H1 (cell line): ENCODE measurements at regions not wholly inside any gene's neighbourhood (a gene's known extent, or its start where the extent isn't known, plus 50 kb on each side); places are given as distances from the start of the nearest gene placed in this dataset.

ENCODE experiments used
- CTCF ChIA-PET: fragments of 300-600 bp; sonication (Branson Sonifier 250); formaldehyde crosslinking; loops from one replicate; lab custom pipeline; 2021; ENCODE audit not compliant: partially characterized antibody; lab: Charles Lee
- POLR2A ChIA-PET: fragments of 300-600 bp; sonication (Branson Sonifier 250); formaldehyde crosslinking; loops from one replicate; lab custom pipeline; 2021; ENCODE audit warnings: inconsistent platforms; ENCODE audit not compliant: partially characterized antibody; lab: Charles Lee
- DNase-seq, 2 experiments: peaks; one replicate each; pipeline versions ENCODE4 v3.0.0 to v3.0.0-alpha.2; 2010 to 2022; ENCODE audit warnings: low spot score in 2 of 2, low read depth in 1 of 2, mixed read lengths in 1 of 2
- FAIRE-seq: peaks from 2 replicates; lab custom pipeline; 2011; peaks lifted over from hg19 to GRCh38; lab: Jason Lieb, UNC
- H2AFZ ChIP-seq: 2 replicates; pipeline ENCODE4 v1.8.1; 2012; ENCODE audit warnings: low read length, inconsistent platforms
- H2AK5ac ChIP-seq: 2 replicates; pipeline ENCODE4 v1.6.1; 2013; ENCODE audit warnings: low read depth, low read length
- H2BK120ac ChIP-seq: replicated peaks from 2 replicates; pipeline ENCODE3; 2013; ENCODE audit warnings: low read depth, low read length, inconsistent platforms
- H2BK12ac ChIP-seq: 2 replicates; pipeline ENCODE4 v1.6.1; 2013; ENCODE audit warnings: low read depth, low read length
- H2BK15ac ChIP-seq: 2 replicates; pipeline ENCODE4 v1.6.1; 2013; ENCODE audit warnings: low read length
- H2BK20ac ChIP-seq: 2 replicates; pipeline ENCODE4 v1.6.1; 2013; ENCODE audit warnings: low read length
- H2BK5ac ChIP-seq: 2 replicates; pipeline ENCODE4 v1.6.1; 2013; ENCODE audit warnings: low read depth, low read length
- H3K14ac ChIP-seq: 2 replicates; pipeline ENCODE4 v1.6.1; 2013; ENCODE audit warnings: inconsistent platforms; ENCODE audit not compliant: insufficient read length
- H3K18ac ChIP-seq: 2 replicates; pipeline ENCODE4 v1.6.1; 2013; ENCODE audit warnings: low read length; ENCODE audit errors: extremely low read depth
- H3K23ac ChIP-seq: 2 replicates; pipeline ENCODE4 v1.6.1; 2013; ENCODE audit warnings: inconsistent platforms; ENCODE audit not compliant: insufficient read length
- H3K23me2 ChIP-seq: 2 replicates; pipeline ENCODE4 v1.6.1; 2013; ENCODE audit warnings: low read depth, low read length
- H3K27ac ChIP-seq: 2 replicates; pipeline ENCODE4 v1.6.1; 2011; ENCODE audit warnings: low read depth, low read length, inconsistent platforms
- H3K27me3 ChIP-seq, 4 experiments: replicated peaks in 1 of 4; 1 replicate in 1 of 4; 2 replicates in 3 of 4; pipeline versions ENCODE4 v1.6.1 to v1.8.1; 2011 to 2013; ENCODE audit warnings: low read length in 3 of 4, mild to moderate bottlenecking in 3 of 4, inconsistent platforms in 2 of 4, mixed read lengths in 2 of 4, moderate library complexity in 1 of 4; ENCODE audit not compliant: control insufficient read depth in 3 of 4, insufficient read depth in 3 of 4; ENCODE audit errors: extremely low read depth in 1 of 4
- H3K36me3 ChIP-seq, 4 experiments: 2 replicates each; pipeline versions ENCODE4 v1.6.1 to v1.8.1; 2011 to 2013; ENCODE audit warnings: mild to moderate bottlenecking in 4 of 4, low read length in 3 of 4, moderate library complexity in 2 of 4, control low read depth in 1 of 4, inconsistent platforms in 1 of 4; ENCODE audit not compliant: insufficient read depth in 4 of 4, control insufficient read depth in 2 of 4
- H3K4ac ChIP-seq: replicated peaks from 2 replicates; pipeline ENCODE3; 2013; ENCODE audit warnings: low read length, low read depth, mixed read lengths, inconsistent platforms; ENCODE audit not compliant: insufficient read length
- H3K4me1 ChIP-seq, 4 experiments: replicated peaks in 1 of 4; 1 replicate in 1 of 4; 2 replicates in 3 of 4; pipeline versions ENCODE4 v1.6.1 to v1.8.1; 2011 to 2013; ENCODE audit warnings: low read length in 3 of 4, inconsistent platforms in 2 of 4, mixed read lengths in 1 of 4; ENCODE audit not compliant: insufficient read depth in 4 of 4, control insufficient read depth in 3 of 4
- H3K4me2 ChIP-seq, 2 experiments: 2 replicates each; pipeline versions ENCODE4 v1.6.1 to v1.8.1; 2011 to 2013; ENCODE audit warnings: low read depth in 2 of 2, low read length in 2 of 2, control low read depth in 1 of 2, inconsistent platforms in 1 of 2, mild to moderate bottlenecking in 1 of 2; ENCODE audit not compliant: insufficient read depth in 1 of 2
- H3K4me3 ChIP-seq, 4 experiments: fragments of 200-600, 300-600 bp in 1 of 4; sonication (generic), shearing (Covaris generic), sonication (Bioruptor Twin) in 1 of 4; 2 replicates each; pipeline versions ENCODE4 v1.5.1 to v1.8.1; 2011 to 2016; ENCODE audit warnings: low read length in 4 of 4, low read depth in 3 of 4, control low read depth in 2 of 4, inconsistent platforms in 2 of 4, mild to moderate bottlenecking in 2 of 4, mixed read lengths in 1 of 4, moderate library complexity in 1 of 4; ENCODE audit not compliant: insufficient read depth in 2 of 4; ENCODE audit errors: extremely low read depth in 1 of 4
- H3K56ac ChIP-seq: replicated peaks from 2 replicates; pipeline ENCODE3; 2013; ENCODE audit warnings: low read depth, mild to moderate bottlenecking, mixed read lengths, low read length, inconsistent platforms; ENCODE audit not compliant: insufficient read length
- H3K79me1 ChIP-seq: 2 replicates; pipeline ENCODE4 v1.6.1; 2013; ENCODE audit warnings: low read depth, low read length, control low read depth
- H3K79me2 ChIP-seq, 2 experiments: 2 replicates each; pipeline versions ENCODE4 v1.6.1 to v1.8.1; 2012 to 2013; ENCODE audit warnings: low read length in 2 of 2, mild to moderate bottlenecking in 2 of 2, inconsistent platforms in 1 of 2; ENCODE audit not compliant: insufficient read depth in 2 of 2, control insufficient read depth in 1 of 2
- H3K9ac ChIP-seq, 4 experiments: replicated peaks in 1 of 4; 1 replicate in 1 of 4; 2 replicates in 3 of 4; pipeline versions ENCODE4 v1.6.1 to v1.8.1; 2011 to 2013; ENCODE audit warnings: low read depth in 3 of 4, low read length in 3 of 4, control low read depth in 2 of 4, mild to moderate bottlenecking in 2 of 4, moderate library complexity in 2 of 4, inconsistent platforms in 1 of 4; ENCODE audit errors: extremely low read depth in 1 of 4
- H3K9me3 ChIP-seq, 2 experiments: 2 replicates each; pipeline versions ENCODE4 v1.6.1 to v1.8.1; 2012 to 2013; ENCODE audit warnings: mild to moderate bottlenecking in 2 of 2, moderate library complexity in 2 of 2, control low read depth in 1 of 2, inconsistent platforms in 1 of 2, low read depth in 1 of 2, low read length in 1 of 2, mixed read lengths in 1 of 2; ENCODE audit not compliant: insufficient read depth in 2 of 2
- H4K20me1 ChIP-seq, 2 experiments: replicated peaks in 1 of 2; 2 replicates each; pipeline versions ENCODE3 to v1.8.1; 2011 to 2013; ENCODE audit warnings: inconsistent platforms in 2 of 2, low read length in 2 of 2, mild to moderate bottlenecking in 1 of 2; ENCODE audit not compliant: insufficient read depth in 2 of 2, control insufficient read depth in 1 of 2
- H4K5ac ChIP-seq: 2 replicates; pipeline ENCODE4 v1.6.1; 2013; ENCODE audit warnings: low read length, low read depth, mixed read lengths, inconsistent platforms; ENCODE audit not compliant: insufficient read length
- H4K8ac ChIP-seq: 2 replicates; pipeline ENCODE4 v1.8.0; 2013; ENCODE audit warnings: mild to moderate bottlenecking, moderate library complexity, low read length, inconsistent platforms; ENCODE audit not compliant: insufficient read depth; ENCODE audit errors: extremely low read depth
- H4K91ac ChIP-seq: replicated peaks from 2 replicates; pipeline ENCODE3; 2013; ENCODE audit warnings: low read length, mixed read lengths, inconsistent platforms; ENCODE audit not compliant: insufficient read length
- ASH2L ChIP-seq: fragments of 200-600, 300-600 bp; sonication (generic); IDR thresholded peaks from one replicate; pipeline ENCODE4 v1.7.1; 2017; ENCODE audit warnings: low read length
- CBX8 ChIP-seq: fragments of 300-800, 300-1000 bp; sonication (generic); IDR thresholded peaks from 2 replicates; pipeline ENCODE4 v1.7.1; 2016; ENCODE audit warnings: low read depth, low read length, borderline replicate concordance
- CHD2 ChIP-seq: IDR thresholded peaks from 2 replicates; pipeline ENCODE4 v1.6.1; 2012; ENCODE audit warnings: low read length, improper control_type of control experiment
- GABPA ChIP-seq: IDR thresholded peaks from 2 replicates; pipeline ENCODE4 v1.6.1; 2011; ENCODE audit warnings: mild to moderate bottlenecking, low read length, moderate library complexity, borderline replicate concordance; ENCODE audit not compliant: insufficient read depth
- KDM4A ChIP-seq: IDR thresholded peaks from one replicate; pipeline ENCODE4 v1.7.1; 2012; ENCODE audit warnings: low read depth, mild to moderate bottlenecking, moderate library complexity, low read length, inconsistent platforms; ENCODE audit not compliant: severe bottlenecking
- PHF8 ChIP-seq: fragments of 200-600 bp; sonication (generic); conservative IDR thresholded peaks from 2 replicates; pipeline ENCODE4 v1.7.1; 2012; ENCODE audit warnings: low read depth, mild to moderate bottlenecking, inconsistent platforms, low read length, moderate library complexity
- RNF2 ChIP-seq: fragments of 200-900, 300-1000 bp; sonication (generic); IDR thresholded peaks from 2 replicates; pipeline ENCODE4 v1.7.1; 2016; ENCODE audit warnings: borderline replicate concordance, low read depth, mild to moderate bottlenecking, antibody characterized with exemption, low read length; ENCODE audit not compliant: poor library complexity, severe bottlenecking; ENCODE audit errors: missing control alignments
- SAP30 ChIP-seq: fragments of 300-600 bp; sonication (generic); IDR thresholded peaks from 2 replicates; pipeline ENCODE4 v1.7.1; 2012; ENCODE audit warnings: low read length, moderate library complexity, mild to moderate bottlenecking, inconsistent platforms; ENCODE audit not compliant: insufficient read depth, insufficient replicate concordance
- SIN3A ChIP-seq, 2 experiments: IDR thresholded peaks in 1 of 2; conservative IDR thresholded peaks in 1 of 2; 2 replicates each; pipeline ENCODE4 v1.6.1; 2011 to 2012; ENCODE audit warnings: low read length in 2 of 2, improper control_type of control experiment in 1 of 2, low read depth in 1 of 2, mild to moderate bottlenecking in 1 of 2
- SUZ12 ChIP-seq: fragments of 200-600 bp; sonication (generic); IDR thresholded peaks from 2 replicates; pipeline ENCODE4 v1.6.1; 2012; ENCODE audit warnings: mild to moderate bottlenecking, inconsistent platforms, low read length, moderate library complexity, mixed read lengths
- TEAD4 ChIP-seq: IDR thresholded peaks from 2 replicates; pipeline ENCODE4 v1.6.1; 2012; ENCODE audit warnings: low read depth, low read length, inconsistent platforms, mixed read lengths
- WGBS, 2 experiments: shearing (Covaris generic) in 1 of 2; methylation state at CpG; one replicate each; pipeline versions ENCODE4 v1.1.6 to v1.1.7; 2013 to 2015; ENCODE audit warnings: low lambda C conversion rate in 2 of 2, mixed read lengths in 2 of 2, inconsistent platforms in 1 of 2, low coverage in 1 of 2, missing lambda C conversion rate in 1 of 2; ENCODE audit not compliant: insufficient replicate concordance in 2 of 2, insufficient coverage in 1 of 2, insufficient read length in 1 of 2; ENCODE audit errors: extremely low coverage in 1 of 2, missing lambda C conversion rate in 1 of 2; 5-methylcytosine and 5-hydroxymethylcytosine counted together
- TF ChIP-seq, protein P1 (sequence below): IDR thresholded peaks from 2 replicates; pipeline ENCODE4 v1.6.1; 2011; ENCODE audit warnings: low read depth, mild to moderate bottlenecking, low read length; ENCODE audit not compliant: insufficient read depth

- WGBS, 2 experiments, result 92% methylated on average over 5 of the region's 5 CpGs; no CpG with 5 or more reads in 1 of the 2 experiments
- H3K9ac ChIP-seq, result no peak overlapping the region
Observed at GRCh38 chr6:106913676-106914280, 60.8 kb downstream of the CD24 start.

More at GRCh38 chr6:106913676-106914280, 60.8 kb downstream of the CD24 start:
- no peak overlapping the region for H2BK20ac ChIP-seq
- POLR2A ChIA-PET, result no interaction called here
- TF ChIP-seq SIN3A (conservative IDR thresholded peaks at IDR 0.05 in 1 of 2, IDR thresholded peaks at IDR 0.05 in 1 of 2; ENCODE audit: low read depth in 1 of 2, low read length in 2 of 2) (no peak), KDM4A (no peak), CHD2 (no peak), RNF2 (no peak), TEAD4 (no peak), SAP30 (no peak), SUZ12 (no peak), GABPA (no peak), PHF8 (no peak), CBX8 (no peak), ASH2L (no peak)
- TF ChIP-seq, protein P1, sequence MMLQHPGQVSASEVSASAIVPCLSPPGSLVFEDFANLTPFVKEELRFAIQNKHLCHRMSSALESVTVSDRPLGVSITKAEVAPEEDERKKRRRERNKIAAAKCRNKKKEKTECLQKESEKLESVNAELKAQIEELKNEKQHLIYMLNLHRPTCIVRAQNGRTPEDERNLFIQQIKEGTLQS, result no peak
- H2BK120ac ChIP-seq, result no peak overlapping the region
- H3K9me3 ChIP-seq, result peaks cover 2 to 8% of the 10 kb centered on the region in 2 experiments; a peak in 2 of 4 replicates
- no peak overlapping the region for H4K8ac ChIP-seq
- no peak overlapping the region for H2AK5ac ChIP-seq
- no peak overlapping the region for H3K18ac ChIP-seq
- H3K4me3 ChIP-seq, result no peak overlapping the region
- H3K4me1 ChIP-seq, result no peaks in the 10 kb centered on the region
- 0 out of 8 replicates have a peak, but pooled peaks cover 0 to 2% (median 0%) of the 10 kb centered on the region in 4 experiments for H3K36me3 ChIP-seq
- CTCF ChIA-PET, result interaction anchor here (0.6 to 1.2 kb wide), 3 partner anchors 26 to 497 kb away, joined by 3 to 4 read pairs (median 3); no protein-coding TSS in a partner anchor
- no peak overlapping the region for H3K27ac ChIP-seq
- DNase-seq (no peak), FAIRE-seq (no peak)
- no peak overlapping the region for H2BK12ac ChIP-seq
- H2AFZ ChIP-seq, result peak overlapping the region; percentile 26; the same call in 1 of the 2 replicates
- H3K79me2 ChIP-seq, result no peaks in the 10 kb centered on the region
- H3K27me3 ChIP-seq, result no peaks in the 10 kb centered on the region
- no peak overlapping the region for H2BK5ac ChIP-seq
- H3K23ac ChIP-seq, result no peak overlapping the region
- no peak overlapping the region for H3K56ac ChIP-seq
- no peaks in the 10 kb centered on the region for H3K79me1 ChIP-seq
- H4K20me1 ChIP-seq, result no peaks in the 10 kb centered on the region
- H3K4me2 ChIP-seq, result no peak overlapping the region
- H4K5ac ChIP-seq, result no peak overlapping the region
- H3K4ac ChIP-seq, result no peak overlapping the region
- no peak overlapping the region for H3K14ac ChIP-seq
- H2BK15ac ChIP-seq, result no peak overlapping the region
- H4K91ac ChIP-seq, result no peak overlapping the region
- H3K23me2 ChIP-seq, result no peaks in the 10 kb centered on the region
